22Rv1 (cell line): ENCODE measurements at regions not wholly inside any gene's neighbourhood (a gene's known extent, or its start where the extent isn't known, plus 50 kb on each side); places are given as distances from the start of the nearest gene placed in this dataset.

Experiments used
- H3K27ac ChIP-seq: fragments of 450-650 bp; 2 replicates; pipeline ENCODE4 v1.5.1; 2017
- CTCF ChIP-seq: fragments of 450-650 bp; IDR thresholded peaks from 2 replicates; pipeline ENCODE4 v1.5.1; 2017; ENCODE audit warnings: mild to moderate bottlenecking
- ZFX ChIP-seq: fragments of 450-650 bp; IDR thresholded peaks from 2 replicates; pipeline ENCODE4 v1.6.1; 2017; ENCODE audit warnings: antibody characterized with exemption, borderline replicate concordance

GRCh38 chr14:25753130-25753529, 703.2 kb upstream of the STXBP6 start:
- TF ChIP-seq ZFX = no peak
- TF ChIP-seq CTCF = no peak
- H3K27ac ChIP-seq = no peak overlapping the region

GRCh38 chr14:25750436-25750835, 700.5 kb upstream of the STXBP6 start:
- no peak overlapping the region for H3K27ac ChIP-seq
- TF ChIP-seq CTCF (no peak), ZFX (no peak)
